ENCODE measurements at regions not wholly inside any gene's neighbourhood (a gene's known extent, or its start where the extent isn't known, plus 50 kb on each side); places are given as distances from the start of the nearest gene placed in this dataset.

- TF ChIP-seq POLR2AphosphoS5 (IDR thresholded peaks at IDR 0.05) (no peak), CTCF (IDR thresholded peaks at IDR 0.05 in 8 of 11, conservative IDR thresholded peaks at IDR 0.05 in 3 of 11) (no peak)
Measured at GRCh38 chr6:133108419-133108818, 132.7 kb upstream of the EYA4 start.

Measured in spleen (tissue), 7 donors.